Ovary (tissue), 7 donors: ENCODE measurements at regions not wholly inside any gene's neighbourhood (a gene's known extent, or its start where the extent isn't known, plus 50 kb on each side); places are given as distances from the start of the nearest gene placed in this dataset.

ENCODE experiments used
- DNase-seq, 5 donors: peaks; one replicate each; pipeline ENCODE4 v3.0.0-alpha.2; 2019 to 2020
- H3K27ac ChIP-seq, 2 donors: fragments of 200-600 bp; one replicate each; pipeline versions ENCODE4 v1.5.1 to v1.8.0; 2019 to 2022
- H3K27me3 ChIP-seq: fragments of 200-600 bp; one replicate; pipeline ENCODE4 v1.8.0; 2022
- H3K36me3 ChIP-seq: fragments of 200-600 bp; sonication (generic); one replicate; pipeline ENCODE4 v1.5.1; 2019
- H3K4me1 ChIP-seq: one replicate; pipeline ENCODE4 v1.8.1; 2013; ENCODE audit warnings: mild to moderate bottlenecking, moderate library complexity; ENCODE audit not compliant: insufficient read depth
- H3K4me3 ChIP-seq: fragments of 200-600 bp; sonication (generic); one replicate; pipeline ENCODE4 v1.5.1; 2017
- H3K9me3 ChIP-seq, 2 donors: fragments of 200-600 bp in 1 of 2; sonication (generic) in 1 of 2; one replicate each; pipeline versions ENCODE4 v1.5.1 to v1.8.1; 2013 to 2019; ENCODE audit warnings: mild to moderate bottlenecking in 1 of 2, moderate library complexity in 1 of 2
- EP300 ChIP-seq: sonication (generic); formaldehyde crosslinking; IDR thresholded peaks from one replicate; pipeline ENCODE4 v1.6.1; 2017; ENCODE audit warnings: antibody characterized with exemption
- POLR2A ChIP-seq: fragments of 450-650 bp; IDR thresholded peaks from one replicate; pipeline ENCODE4 v1.6.1; 2017; ENCODE audit warnings: antibody characterized with exemption, mild to moderate bottlenecking, moderate library complexity
- WGBS, 3 donors: extraction: QIAGEN DNeasy Blood & Tissue Kit in 1 of 3; methylation state at CpG; one replicate each; pipeline versions ENCODE4 v1.1.5 to v1.1.7; 2013 to 2017; 5-methylcytosine and 5-hydroxymethylcytosine counted together
- intact Hi-C, 4 donors: fragments of 100-400 bp; cut with DNase I; formaldehyde crosslinking; loops; one replicate each; pipeline versions ENCODE4 v1.11.0 to v1.15.1; 2022 to 2023
- TF ChIP-seq, protein P1 (sequence below), 3 donors: fragments of 450-650 bp in 2 of 3; fragments of 200-600 bp in 1 of 3; IDR thresholded peaks; one replicate each; pipeline versions ENCODE4 v1.5.1 to v1.8.0; 2016 to 2022; ENCODE audit warnings: antibody characterized with exemption in 3 of 3, mild to moderate bottlenecking in 1 of 3
- donor health status: DM: no; HTN: no; CAD: no; lungs with moderate emphysema.
- donor health status: DM: no; HTN: no; CAD: no.
- donor health status: Bipolar disorder and iron deficiency.
- donor health status: DM: no; HTN: no; CAD: no.
- donor health status: DM: yes; HTN: yes; CAD: no.

DNA sequence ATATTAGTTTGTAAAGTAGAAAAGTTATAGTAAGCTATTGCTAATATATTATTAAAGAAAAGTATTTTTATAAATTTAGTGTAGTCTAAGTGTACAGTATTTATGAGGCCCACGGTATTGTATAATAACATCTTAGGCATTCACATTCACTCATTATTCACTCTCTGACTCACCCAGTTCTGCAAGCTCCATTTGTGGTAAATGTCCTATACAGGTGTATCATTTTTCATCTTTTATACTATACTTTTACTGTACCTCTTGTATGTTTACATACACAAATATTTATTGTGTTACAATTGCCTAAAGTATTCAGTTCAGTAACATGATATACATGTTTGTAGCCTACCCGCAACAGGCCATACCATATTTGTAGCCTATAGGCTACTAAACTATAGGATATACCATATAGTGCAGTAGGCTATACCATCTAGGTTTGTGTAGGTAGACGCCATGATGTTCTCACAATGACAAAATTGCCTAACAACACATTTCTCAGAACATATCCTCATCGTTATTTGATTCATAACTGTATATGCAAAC, 246.8 kb upstream of the ALCAM start:
- Histone ChIP-seq H3K4me3 (no peak overlapping the region), H3K27me3 (no peaks in the 10 kb centered on the region), H3K4me1 (no peaks in the 10 kb centered on the region), H3K36me3 (no peaks in the 10 kb centered on the region), H3K9me3 (no peaks in the 10 kb centered on the region), H3K27ac (no peak overlapping the region)
- intact Hi-C loops, result no loop called here
- WGBS, 3 donors, result 91 to 94% (median 91%) methylated on average over 4 of the region's 4 CpGs
- no peak for DNase-seq
- no peak for TF ChIP-seq EP300
- TF ChIP-seq POLR2A, result no peak
- TF ChIP-seq, protein P1, sequence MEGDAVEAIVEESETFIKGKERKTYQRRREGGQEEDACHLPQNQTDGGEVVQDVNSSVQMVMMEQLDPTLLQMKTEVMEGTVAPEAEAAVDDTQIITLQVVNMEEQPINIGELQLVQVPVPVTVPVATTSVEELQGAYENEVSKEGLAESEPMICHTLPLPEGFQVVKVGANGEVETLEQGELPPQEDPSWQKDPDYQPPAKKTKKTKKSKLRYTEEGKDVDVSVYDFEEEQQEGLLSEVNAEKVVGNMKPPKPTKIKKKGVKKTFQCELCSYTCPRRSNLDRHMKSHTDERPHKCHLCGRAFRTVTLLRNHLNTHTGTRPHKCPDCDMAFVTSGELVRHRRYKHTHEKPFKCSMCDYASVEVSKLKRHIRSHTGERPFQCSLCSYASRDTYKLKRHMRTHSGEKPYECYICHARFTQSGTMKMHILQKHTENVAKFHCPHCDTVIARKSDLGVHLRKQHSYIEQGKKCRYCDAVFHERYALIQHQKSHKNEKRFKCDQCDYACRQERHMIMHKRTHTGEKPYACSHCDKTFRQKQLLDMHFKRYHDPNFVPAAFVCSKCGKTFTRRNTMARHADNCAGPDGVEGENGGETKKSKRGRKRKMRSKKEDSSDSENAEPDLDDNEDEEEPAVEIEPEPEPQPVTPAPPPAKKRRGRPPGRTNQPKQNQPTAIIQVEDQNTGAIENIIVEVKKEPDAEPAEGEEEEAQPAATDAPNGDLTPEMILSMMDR (IDR thresholded peaks at IDR 0.05), result no peak

DNA sequence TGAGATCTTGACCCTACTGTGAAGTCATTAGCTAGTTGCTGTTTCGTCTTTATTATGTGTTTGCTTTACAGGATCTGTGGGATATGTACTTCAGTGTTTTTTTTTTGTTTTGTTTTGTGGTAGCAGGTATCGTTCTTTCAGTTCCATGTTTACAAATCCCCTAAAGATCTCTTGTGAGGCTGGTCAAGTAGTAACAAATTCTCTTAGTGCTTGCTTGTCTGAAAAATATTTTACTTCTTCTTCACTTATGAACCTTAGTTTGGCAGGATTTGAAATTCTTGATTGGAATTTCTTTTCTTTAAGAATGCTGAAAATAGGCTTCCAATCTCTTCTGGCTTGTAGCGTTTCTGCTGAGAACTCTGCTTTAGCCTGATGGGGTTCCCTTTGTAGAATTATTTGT, 235.8 kb upstream of the ALCAM start:
- no peak overlapping the region for H3K4me3 ChIP-seq
- H3K27me3 ChIP-seq, result no peaks in the 10 kb centered on the region
- no peaks in the 10 kb centered on the region for H3K4me1 ChIP-seq
- H3K36me3 ChIP-seq, result no peaks in the 10 kb centered on the region
- DNase-seq, result no peak
- 74 to 95% (median 92%) methylated on average over 3 of the region's 3 CpGs for WGBS, 3 donors
- intact Hi-C loops, result no loop called here
- no peak overlapping the region for H3K27ac ChIP-seq
- no peaks in the 10 kb centered on the region for H3K9me3 ChIP-seq
- TF ChIP-seq EP300 (no peak), POLR2A (no peak)
- TF ChIP-seq, protein P1 (IDR thresholded peaks at IDR 0.05), result no peak

DNA sequence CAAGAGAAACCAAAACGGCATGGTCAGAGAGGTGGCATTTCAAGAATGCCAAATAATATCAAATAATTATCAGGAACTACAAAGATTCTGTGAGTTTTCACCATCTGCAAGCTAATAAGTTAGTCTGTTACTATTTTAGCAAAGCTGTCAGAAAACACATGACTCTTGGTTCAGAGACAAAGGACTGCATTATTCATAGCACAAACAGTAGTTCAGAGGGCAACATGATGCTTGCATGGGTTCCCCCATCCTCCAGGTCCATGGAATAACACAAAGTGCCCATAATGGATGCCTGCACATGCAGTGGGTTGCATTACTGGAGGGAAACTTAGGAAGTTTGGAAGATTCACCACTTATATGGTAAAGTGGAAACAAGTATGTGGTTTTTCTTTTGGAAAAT, 228.8 kb upstream of the ALCAM start:
- no peaks in the 10 kb centered on the region for H3K27me3 ChIP-seq
- DNase-seq, result no peak
- intact Hi-C loops, result no loop called here
- no peak for TF ChIP-seq EP300
- no peak for TF ChIP-seq POLR2A
- TF ChIP-seq, protein P1 (IDR thresholded peaks at IDR 0.05), result no peak
- no peak overlapping the region for H3K27ac ChIP-seq
- no peaks in the 10 kb centered on the region for H3K36me3 ChIP-seq
- WGBS, 3 donors, result 7 to 39% (median 18%) methylated on average over 1 of the region's 1 CpG
- H3K4me1 ChIP-seq, result no peaks in the 10 kb centered on the region
- no peaks in the 10 kb centered on the region for H3K9me3 ChIP-seq
- H3K4me3 ChIP-seq, result no peak overlapping the region

DNA sequence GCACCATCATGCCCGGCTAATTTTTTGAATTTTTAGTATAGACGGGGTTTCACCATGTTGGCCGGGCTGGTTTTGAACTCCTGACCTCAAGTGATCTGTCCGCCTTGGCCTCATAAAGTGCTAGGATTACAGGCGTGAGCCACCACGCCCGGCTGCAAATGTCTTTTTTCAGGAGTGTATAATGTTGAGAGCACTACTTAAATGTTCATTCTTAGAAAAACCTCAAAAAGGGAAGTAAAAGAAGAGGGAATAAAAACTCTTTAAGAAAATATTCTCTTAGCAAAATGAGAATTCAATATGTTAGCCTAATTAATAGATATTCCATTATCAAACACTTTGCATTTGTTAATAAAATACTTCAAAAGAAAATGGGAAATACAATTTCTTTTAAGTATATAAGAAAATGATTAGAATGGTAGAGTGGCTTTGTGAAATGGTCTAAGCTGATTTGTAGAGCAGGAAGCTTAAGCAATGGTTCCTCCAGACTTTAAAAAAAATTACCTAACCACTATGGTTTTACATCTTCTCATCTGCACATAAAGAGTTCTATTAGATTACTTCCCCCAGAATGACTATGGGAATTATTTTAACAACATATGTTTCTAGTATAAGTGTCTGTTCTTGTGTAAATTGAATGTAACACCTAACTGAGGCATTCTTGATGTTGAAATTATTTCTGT, 226.7 kb upstream of the ALCAM start:
- intact Hi-C loops, result no loop called here
- no peak overlapping the region for H3K27ac ChIP-seq
- no peak for DNase-seq
- H3K9me3 ChIP-seq, result no peaks in the 10 kb centered on the region
- H3K4me1 ChIP-seq, result no peaks in the 10 kb centered on the region
- 94 to 98% (median 96%) methylated on average over 7 of the region's 7 CpGs for WGBS, 3 donors
- no peak overlapping the region for H3K4me3 ChIP-seq
- no peaks in the 10 kb centered on the region for H3K36me3 ChIP-seq
- TF ChIP-seq POLR2A (no peak), EP300 (no peak)
- TF ChIP-seq, protein P1 (IDR thresholded peaks at IDR 0.05), result no peak
- H3K27me3 ChIP-seq, result no peaks in the 10 kb centered on the region
